Liver (tissue), 3 donors: ENCODE measurements at regions not wholly inside any gene's neighbourhood (a gene's known extent, or its start where the extent isn't known, plus 50 kb on each side); places are given as distances from the start of the nearest gene placed in this dataset.

Experiments
- ATF3 ChIP-seq: IDR thresholded peaks from 2 replicates; pipeline ENCODE4 v1.6.1; 2016; ENCODE audit warnings: antibody characterized with exemption
- CTCF ChIP-seq: fragments of 150-350 bp; IDR thresholded peaks from 2 replicates; pipeline ENCODE4 v1.5.1; 2017; ENCODE audit warnings: improper control_type of control experiment, low read depth, low read length; ENCODE audit not compliant: missing input control
- GABPA ChIP-seq, 2 donors: IDR thresholded peaks in 1 of 2; conservative IDR thresholded peaks in 1 of 2; 2 replicates each; pipeline ENCODE4 v1.6.1; 2016; ENCODE audit warnings: antibody characterized with exemption in 2 of 2, mild to moderate bottlenecking in 1 of 2, moderate library complexity in 1 of 2
- HNF4A ChIP-seq, 2 donors: conservative IDR thresholded peaks; 2 replicates each; pipeline ENCODE4 v1.6.1; 2016; ENCODE audit warnings: antibody characterized with exemption in 2 of 2, mild to moderate bottlenecking in 2 of 2
- RAD21 ChIP-seq, 2 donors: IDR thresholded peaks; 2 replicates each; pipeline ENCODE4 v1.6.1; 2016; ENCODE audit warnings: antibody characterized with exemption in 2 of 2, mild to moderate bottlenecking in 2 of 2
- ZBTB33 ChIP-seq: IDR thresholded peaks from 2 replicates; pipeline ENCODE4 v1.6.1; 2016; ENCODE audit warnings: antibody characterized with exemption
- TF ChIP-seq, protein P1 (sequence below): IDR thresholded peaks from 2 replicates; pipeline ENCODE4 v1.6.1; 2016; ENCODE audit warnings: antibody characterized with exemption, mild to moderate bottlenecking
- donor health status: healthy.
- donor health status: healthy.

DNA sequence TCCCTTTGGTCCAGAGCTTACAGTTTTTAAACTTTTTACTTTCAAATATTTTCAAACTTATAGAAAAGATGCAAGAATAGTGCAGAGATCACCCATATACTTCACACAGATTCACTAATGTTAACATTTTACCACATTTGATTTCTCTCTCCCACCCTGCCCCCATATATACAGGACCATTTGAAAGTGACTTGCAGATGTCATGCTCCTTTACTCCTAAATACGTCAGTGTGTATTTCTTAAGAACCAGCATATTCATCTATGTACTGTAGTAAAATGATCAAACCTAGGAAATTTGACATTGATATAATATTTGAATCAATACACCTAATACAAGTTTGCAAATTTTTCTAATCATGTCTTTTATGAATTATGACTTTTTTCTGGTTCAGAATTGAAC is 100.4 kb upstream of the CHD1 start:
- TF ChIP-seq ZBTB33 (no peak), CTCF (no peak), GABPA (IDR thresholded peaks at IDR 0.05 in 1 of 2, conservative IDR thresholded peaks at IDR 0.05 in 1 of 2) (no peak), HNF4A (conservative IDR thresholded peaks at IDR 0.05) (no peak), RAD21 (IDR thresholded peaks at IDR 0.05) (no peak), ATF3 (no peak)
- TF ChIP-seq, protein P1, sequence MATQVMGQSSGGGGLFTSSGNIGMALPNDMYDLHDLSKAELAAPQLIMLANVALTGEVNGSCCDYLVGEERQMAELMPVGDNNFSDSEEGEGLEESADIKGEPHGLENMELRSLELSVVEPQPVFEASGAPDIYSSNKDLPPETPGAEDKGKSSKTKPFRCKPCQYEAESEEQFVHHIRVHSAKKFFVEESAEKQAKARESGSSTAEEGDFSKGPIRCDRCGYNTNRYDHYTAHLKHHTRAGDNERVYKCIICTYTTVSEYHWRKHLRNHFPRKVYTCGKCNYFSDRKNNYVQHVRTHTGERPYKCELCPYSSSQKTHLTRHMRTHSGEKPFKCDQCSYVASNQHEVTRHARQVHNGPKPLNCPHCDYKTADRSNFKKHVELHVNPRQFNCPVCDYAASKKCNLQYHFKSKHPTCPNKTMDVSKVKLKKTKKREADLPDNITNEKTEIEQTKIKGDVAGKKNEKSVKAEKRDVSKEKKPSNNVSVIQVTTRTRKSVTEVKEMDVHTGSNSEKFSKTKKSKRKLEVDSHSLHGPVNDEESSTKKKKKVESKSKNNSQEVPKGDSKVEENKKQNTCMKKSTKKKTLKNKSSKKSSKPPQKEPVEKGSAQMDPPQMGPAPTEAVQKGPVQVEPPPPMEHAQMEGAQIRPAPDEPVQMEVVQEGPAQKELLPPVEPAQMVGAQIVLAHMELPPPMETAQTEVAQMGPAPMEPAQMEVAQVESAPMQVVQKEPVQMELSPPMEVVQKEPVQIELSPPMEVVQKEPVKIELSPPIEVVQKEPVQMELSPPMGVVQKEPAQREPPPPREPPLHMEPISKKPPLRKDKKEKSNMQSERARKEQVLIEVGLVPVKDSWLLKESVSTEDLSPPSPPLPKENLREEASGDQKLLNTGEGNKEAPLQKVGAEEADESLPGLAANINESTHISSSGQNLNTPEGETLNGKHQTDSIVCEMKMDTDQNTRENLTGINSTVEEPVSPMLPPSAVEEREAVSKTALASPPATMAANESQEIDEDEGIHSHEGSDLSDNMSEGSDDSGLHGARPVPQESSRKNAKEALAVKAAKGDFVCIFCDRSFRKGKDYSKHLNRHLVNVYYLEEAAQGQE: no peak
